Ovary (tissue), 7 donors: ENCODE measurements at regions not wholly inside any gene's neighbourhood (a gene's known extent, or its start where the extent isn't known, plus 50 kb on each side); places are given as distances from the start of the nearest gene placed in this dataset.

Experiments used
- DNase-seq, 5 donors: peaks; one replicate each; pipeline ENCODE4 v3.0.0-alpha.2; 2019 to 2020
- H3K27ac ChIP-seq, 2 donors: fragments of 200-600 bp; one replicate each; pipeline versions ENCODE4 v1.5.1 to v1.8.0; 2019 to 2022
- H3K27me3 ChIP-seq: fragments of 200-600 bp; one replicate; pipeline ENCODE4 v1.8.0; 2022
- H3K36me3 ChIP-seq: fragments of 200-600 bp; sonication (generic); one replicate; pipeline ENCODE4 v1.5.1; 2019
- H3K4me1 ChIP-seq: one replicate; pipeline ENCODE4 v1.8.1; 2013; ENCODE audit warnings: mild to moderate bottlenecking, moderate library complexity; ENCODE audit not compliant: insufficient read depth
- H3K4me3 ChIP-seq: fragments of 200-600 bp; sonication (generic); one replicate; pipeline ENCODE4 v1.5.1; 2017
- H3K9me3 ChIP-seq, 2 donors: fragments of 200-600 bp in 1 of 2; sonication (generic) in 1 of 2; one replicate each; pipeline versions ENCODE4 v1.5.1 to v1.8.1; 2013 to 2019; ENCODE audit warnings: mild to moderate bottlenecking in 1 of 2, moderate library complexity in 1 of 2
- EP300 ChIP-seq: sonication (generic); formaldehyde crosslinking; IDR thresholded peaks from one replicate; pipeline ENCODE4 v1.6.1; 2017; ENCODE audit warnings: antibody characterized with exemption
- POLR2A ChIP-seq: fragments of 450-650 bp; IDR thresholded peaks from one replicate; pipeline ENCODE4 v1.6.1; 2017; ENCODE audit warnings: antibody characterized with exemption, mild to moderate bottlenecking, moderate library complexity
- WGBS, 3 donors: extraction: QIAGEN DNeasy Blood & Tissue Kit in 1 of 3; methylation state at CpG; one replicate each; pipeline versions ENCODE4 v1.1.5 to v1.1.7; 2013 to 2017; 5-methylcytosine and 5-hydroxymethylcytosine counted together
- intact Hi-C, 4 donors: fragments of 100-400 bp; cut with DNase I; formaldehyde crosslinking; loops; one replicate each; pipeline versions ENCODE4 v1.11.0 to v1.15.1; 2022 to 2023
- TF ChIP-seq, protein P1 (sequence below), 3 donors: fragments of 450-650 bp in 2 of 3; fragments of 200-600 bp in 1 of 3; IDR thresholded peaks; one replicate each; pipeline versions ENCODE4 v1.5.1 to v1.8.0; 2016 to 2022; ENCODE audit warnings: antibody characterized with exemption in 3 of 3, mild to moderate bottlenecking in 1 of 3
- donor health status: DM: no; HTN: no; CAD: no; lungs with moderate emphysema.
- donor health status: DM: no; HTN: no; CAD: no.
- donor health status: Bipolar disorder and iron deficiency.
- donor health status: DM: no; HTN: no; CAD: no.
- donor health status: DM: yes; HTN: yes; CAD: no.

DNA sequence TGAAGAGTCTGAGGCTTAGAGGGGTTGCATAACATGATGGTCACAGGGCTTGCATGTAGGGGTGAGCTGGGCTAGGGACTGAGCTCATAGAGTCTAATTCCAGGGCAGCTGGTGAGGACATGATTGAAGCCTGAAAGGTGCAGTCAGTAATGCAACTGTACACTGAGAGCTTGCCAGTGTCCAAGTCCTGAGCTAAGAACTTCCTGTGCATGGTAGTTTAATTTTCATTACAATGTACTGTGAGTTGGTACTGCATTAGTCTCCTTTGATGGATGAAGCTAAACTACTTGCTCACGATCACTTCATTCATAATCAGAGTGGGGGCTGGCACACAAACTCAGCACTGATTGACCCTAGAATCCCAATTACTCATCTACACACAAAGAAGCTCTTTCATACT, 156.4 kb upstream of the CRBN start:
- intact Hi-C loops: no loop called here
- no peak for DNase-seq
- Histone ChIP-seq H3K27ac (no peak overlapping the region), H3K36me3 (no peaks in the 10 kb centered on the region), H3K27me3 (no peaks in the 10 kb centered on the region), H3K9me3 (no peaks in the 10 kb centered on the region), H3K4me1 (no peaks in the 10 kb centered on the region), H3K4me3 (no peak overlapping the region)
- WGBS, 3 donors: 88 to 90% (median 88%) methylated on average over 1 of the region's 1 CpG
- TF ChIP-seq EP300 (no peak), POLR2A (no peak)
- TF ChIP-seq, protein P1, sequence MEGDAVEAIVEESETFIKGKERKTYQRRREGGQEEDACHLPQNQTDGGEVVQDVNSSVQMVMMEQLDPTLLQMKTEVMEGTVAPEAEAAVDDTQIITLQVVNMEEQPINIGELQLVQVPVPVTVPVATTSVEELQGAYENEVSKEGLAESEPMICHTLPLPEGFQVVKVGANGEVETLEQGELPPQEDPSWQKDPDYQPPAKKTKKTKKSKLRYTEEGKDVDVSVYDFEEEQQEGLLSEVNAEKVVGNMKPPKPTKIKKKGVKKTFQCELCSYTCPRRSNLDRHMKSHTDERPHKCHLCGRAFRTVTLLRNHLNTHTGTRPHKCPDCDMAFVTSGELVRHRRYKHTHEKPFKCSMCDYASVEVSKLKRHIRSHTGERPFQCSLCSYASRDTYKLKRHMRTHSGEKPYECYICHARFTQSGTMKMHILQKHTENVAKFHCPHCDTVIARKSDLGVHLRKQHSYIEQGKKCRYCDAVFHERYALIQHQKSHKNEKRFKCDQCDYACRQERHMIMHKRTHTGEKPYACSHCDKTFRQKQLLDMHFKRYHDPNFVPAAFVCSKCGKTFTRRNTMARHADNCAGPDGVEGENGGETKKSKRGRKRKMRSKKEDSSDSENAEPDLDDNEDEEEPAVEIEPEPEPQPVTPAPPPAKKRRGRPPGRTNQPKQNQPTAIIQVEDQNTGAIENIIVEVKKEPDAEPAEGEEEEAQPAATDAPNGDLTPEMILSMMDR (IDR thresholded peaks at IDR 0.05): no peak

DNA sequence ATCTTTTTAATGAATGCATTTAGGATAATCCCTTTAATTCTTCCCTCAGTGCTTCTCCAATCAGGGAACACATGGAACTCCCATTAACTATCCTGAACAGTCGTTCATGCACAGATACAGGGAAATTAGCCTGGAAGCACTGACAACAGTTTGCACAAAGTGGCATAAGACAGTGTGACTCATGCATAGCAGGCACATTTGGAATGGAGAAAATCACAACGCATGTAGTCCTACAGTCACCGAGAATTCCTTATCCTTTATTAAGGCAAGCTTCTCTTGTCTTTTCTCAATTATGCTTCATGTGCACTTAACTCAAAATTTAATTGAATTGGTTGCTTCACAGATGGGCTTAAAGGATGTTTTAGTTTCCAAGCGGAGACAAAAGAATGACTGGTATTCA, 155.0 kb upstream of the CRBN start:
- Histone ChIP-seq H3K27ac (no peak overlapping the region), H3K9me3 (no peaks in the 10 kb centered on the region), H3K36me3 (no peaks in the 10 kb centered on the region), H3K4me1 (no peaks in the 10 kb centered on the region), H3K4me3 (no peak overlapping the region), H3K27me3 (no peaks in the 10 kb centered on the region)
- TF ChIP-seq EP300 (no peak), POLR2A (no peak)
- TF ChIP-seq, protein P1 (IDR thresholded peaks at IDR 0.05): no peak
- intact Hi-C loops: no loop called here
- DNase-seq: no peak
- 62 to 80% (median 65%) methylated on average over 4 of the region's 4 CpGs for WGBS, 3 donors

DNA sequence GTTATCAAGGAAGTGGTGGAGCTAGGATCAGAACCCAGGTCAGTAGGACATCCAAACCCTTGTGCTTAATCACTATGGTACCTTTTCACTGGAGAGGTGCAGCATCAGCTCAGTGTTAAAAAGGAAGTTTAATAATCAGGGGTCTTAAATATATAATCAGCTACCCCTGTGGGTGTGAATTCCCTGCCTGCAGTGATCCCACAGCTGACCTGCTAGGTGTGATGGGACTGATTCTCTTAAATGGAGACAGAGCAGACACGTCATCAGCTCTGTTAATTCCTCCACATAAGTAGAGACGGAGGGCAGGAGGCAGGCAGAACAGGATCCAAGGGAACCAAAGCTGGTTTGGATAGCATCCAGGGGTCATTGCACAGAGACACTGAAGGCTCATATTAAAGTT, 154.1 kb upstream of the CRBN start:
- no peaks in the 10 kb centered on the region for H3K9me3 ChIP-seq
- H3K36me3 ChIP-seq: no peaks in the 10 kb centered on the region
- H3K4me3 ChIP-seq: no peak overlapping the region
- intact Hi-C loops: no loop called here
- no peaks in the 10 kb centered on the region for H3K4me1 ChIP-seq
- DNase-seq: no peak
- no peak overlapping the region for H3K27ac ChIP-seq
- WGBS, 3 donors: 87 to 88% (median 87%) methylated on average over 2 of the region's 2 CpGs
- TF ChIP-seq, protein P1 (IDR thresholded peaks at IDR 0.05): no peak
- no peak for TF ChIP-seq EP300
- TF ChIP-seq POLR2A: no peak
- H3K27me3 ChIP-seq: no peaks in the 10 kb centered on the region

DNA sequence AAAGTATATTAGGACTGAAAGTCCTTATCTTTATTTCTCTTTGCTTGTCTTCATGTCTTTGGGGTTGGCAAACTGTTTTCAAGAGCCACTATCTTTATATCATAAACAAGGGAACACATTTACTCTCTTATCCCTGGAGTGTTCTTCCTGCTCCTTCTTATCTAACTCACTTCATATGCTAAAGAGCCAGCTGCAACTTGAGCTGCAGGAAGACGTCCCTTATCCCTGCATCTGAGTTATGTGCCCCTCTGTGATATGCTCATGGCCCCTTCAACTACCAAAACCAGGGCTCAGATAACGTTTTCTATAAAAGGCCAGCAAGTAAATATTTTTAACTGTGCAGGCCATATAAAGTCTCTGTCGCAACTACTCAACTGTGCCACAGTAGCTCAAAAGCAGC, 137.0 kb upstream of the CRBN start:
- TF ChIP-seq POLR2A (no peak), EP300 (no peak)
- TF ChIP-seq, protein P1 (IDR thresholded peaks at IDR 0.05): no peak
- no peak overlapping the region for H3K27ac ChIP-seq
- WGBS, 3 donors: 53 to 65% (median 63%) methylated on average over 3 of the region's 3 CpGs

DNA sequence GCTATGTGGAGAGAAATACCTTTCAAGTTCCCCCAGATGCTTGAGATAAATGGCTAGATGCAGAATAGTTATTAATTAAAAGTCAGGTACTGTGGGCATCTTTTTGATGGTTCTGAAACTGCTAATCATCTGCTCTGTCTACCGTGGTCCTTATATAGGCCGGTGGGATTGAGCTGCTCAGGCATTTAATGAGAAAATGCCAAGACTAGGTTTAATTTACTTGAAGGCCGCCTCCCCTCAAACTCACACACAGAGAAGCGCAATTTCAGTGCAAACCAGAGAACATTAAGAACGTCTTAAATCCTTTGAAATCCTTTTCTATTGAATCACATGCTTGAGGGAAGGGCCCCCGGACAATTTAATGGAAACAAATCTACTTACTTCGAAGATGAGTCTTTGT, 136.4 kb upstream of the CRBN start:
- H3K4me3 ChIP-seq: no peak overlapping the region
- 65 to 76% (median 70%) methylated on average over 7 of the region's 7 CpGs for WGBS, 3 donors
- no peak for DNase-seq
- intact Hi-C loops: no loop called here
- H3K36me3 ChIP-seq: no peaks in the 10 kb centered on the region
- H3K27me3 ChIP-seq: no peaks in the 10 kb centered on the region
- H3K4me1 ChIP-seq: no peaks in the 10 kb centered on the region
- no peak overlapping the region for H3K27ac ChIP-seq
- TF ChIP-seq EP300 (no peak), POLR2A (no peak)
- TF ChIP-seq, protein P1 (IDR thresholded peaks at IDR 0.05): no peak
- H3K9me3 ChIP-seq: no peaks in the 10 kb centered on the region

More for the DNA sequence above, 137.0 kb upstream of the CRBN start:
- DNase-seq: no peak
- H3K27me3 ChIP-seq: no peaks in the 10 kb centered on the region
- no peaks in the 10 kb centered on the region for H3K36me3 ChIP-seq
- H3K9me3 ChIP-seq: no peaks in the 10 kb centered on the region
- H3K4me1 ChIP-seq: no peaks in the 10 kb centered on the region
- intact Hi-C loops: no loop called here
- no peak overlapping the region for H3K4me3 ChIP-seq
